ENCODE measurements at regions not wholly inside any gene's neighbourhood (a gene's known extent, or its start where the extent isn't known, plus 50 kb on each side); places are given as distances from the start of the nearest gene placed in this dataset.

- TF ChIP-seq CTCF (IDR thresholded peaks at IDR 0.05) = no peak
- no peak for TF ChIP-seq POLR2A (IDR thresholded peaks at IDR 0.05)
Observed at GRCh38 chr12:92335831-92336230, 190.2 kb upstream of the BTG1 start.
